WTC11 (cell line): ENCODE measurements at regions not wholly inside any gene's neighbourhood (a gene's known extent, or its start where the extent isn't known, plus 50 kb on each side); places are given as distances from the start of the nearest gene placed in this dataset.

Experiments used
- ATAC-seq: fragments of 200-7000 bp; cut with Tn5 transposase; 2 replicates; pipeline ENCODE4 v1.10.0; 2021; ENCODE audit warnings: mild to moderate bottlenecking, moderate library complexity
- CTCF ChIA-PET: fragments of 300-600 bp; sonication (Branson Sonifier 250); formaldehyde crosslinking; loops from one replicate; lab custom pipeline; 2021; ENCODE audit warnings: antibody characterized with exemption; lab: Charles Lee
- POLR2A ChIA-PET: fragments of 350-600 bp; sonication (Branson Sonifier 250); formaldehyde crosslinking; loops from one replicate; lab custom pipeline; 2021; ENCODE audit warnings: antibody characterized with exemption; lab: Charles Lee
- DNase-seq: peaks from one replicate; pipeline ENCODE4 v3.0.0; 2021; ENCODE audit warnings: low spot score
- H3K27ac Mint-ChIP-seq: 2 replicates; pipeline ENCODE4 v1.8.0; 2021; ENCODE audit warnings: mixed read lengths
- H3K27me3 Mint-ChIP-seq: 2 replicates; pipeline ENCODE4 v1.8.0; 2021; ENCODE audit warnings: low read depth, mild to moderate bottlenecking, moderate library complexity, mixed read lengths
- H3K36me3 Mint-ChIP-seq: 2 replicates; pipeline ENCODE4 v1.8.0; 2021; ENCODE audit warnings: mixed read lengths
- H3K4me1 Mint-ChIP-seq: 2 replicates; pipeline ENCODE4 v1.8.0; 2022; ENCODE audit warnings: mixed read lengths
- H3K4me3 Mint-ChIP-seq: 2 replicates; pipeline ENCODE4 v1.8.0; 2021; ENCODE audit warnings: mild to moderate bottlenecking, moderate library complexity, mixed read lengths
- H3K9me3 Mint-ChIP-seq: 2 replicates; pipeline ENCODE4 v1.8.0; 2021; ENCODE audit warnings: mixed read lengths
- ESRRA ChIP-seq: sonication (generic); formaldehyde crosslinking; IDR thresholded peaks from 2 replicates; pipeline ENCODE4 v1.8.1; 2022; ENCODE audit warnings: mild to moderate bottlenecking, missing genetic modification reagents, borderline replicate concordance
- FOXK1 ChIP-seq: sonication (generic); formaldehyde crosslinking; IDR thresholded peaks from 2 replicates; pipeline ENCODE4 v1.8.0; 2022; ENCODE audit warnings: mild to moderate bottlenecking, moderate library complexity, missing genetic modification reagents
- HMGA2 ChIP-seq: fragments of 250-450 bp; sonication (Bioruptor Pico); IDR thresholded peaks from 2 replicates; pipeline ENCODE4 v1.4.0; 2021; ENCODE audit warnings: mild to moderate bottlenecking, moderate library complexity
- MXD4 ChIP-seq: fragments of 250-450 bp; sonication (Bioruptor Pico); IDR thresholded peaks from 2 replicates; pipeline ENCODE4 v1.8.0; 2021; ENCODE audit warnings: mild to moderate bottlenecking, moderate library complexity, borderline replicate concordance
- NFE2L1 ChIP-seq: sonication (generic); formaldehyde crosslinking; IDR thresholded peaks from 2 replicates; pipeline ENCODE4 v1.8.1; 2023; ENCODE audit warnings: missing genetic modification reagents
- NFYB ChIP-seq: sonication (generic); formaldehyde crosslinking; conservative IDR thresholded peaks from 2 replicates; pipeline ENCODE4 v1.8.0; 2022; ENCODE audit warnings: low read depth, missing genetic modification reagents
- NR1H2 ChIP-seq: sonication (generic); formaldehyde crosslinking; IDR thresholded peaks from 2 replicates; pipeline ENCODE4 v1.9.0; 2021; ENCODE audit warnings: mild to moderate bottlenecking, moderate library complexity, missing genetic modification reagents
- NR3C1 ChIP-seq: sonication (generic); formaldehyde crosslinking; conservative IDR thresholded peaks from 2 replicates; pipeline ENCODE4 v1.8.1; 2023; ENCODE audit warnings: low read depth, mild to moderate bottlenecking, missing genetic modification reagents
- ZNF232 ChIP-seq: sonication (generic); formaldehyde crosslinking; IDR thresholded peaks from 2 replicates; pipeline ENCODE4 v1.8.0; 2022; ENCODE audit warnings: mild to moderate bottlenecking, missing genetic modification reagents
- ZNF263 ChIP-seq: sonication (generic); formaldehyde crosslinking; IDR thresholded peaks from 2 replicates; pipeline ENCODE4 v1.8.1; 2022; ENCODE audit warnings: low read depth, mild to moderate bottlenecking, moderate library complexity, missing genetic modification reagents
- TF ChIP-seq, protein P1 (sequence below): sonication (generic); formaldehyde crosslinking; IDR thresholded peaks from 2 replicates; pipeline ENCODE4 v1.8.0; 2023; ENCODE audit warnings: missing genetic modification reagents
- TF ChIP-seq, protein P2 (sequence below): fragments of 250-450 bp; sonication (Bioruptor Pico); IDR thresholded peaks from 2 replicates; pipeline ENCODE4 v2.1.2; 2022; ENCODE audit warnings: mild to moderate bottlenecking, moderate library complexity
- TF ChIP-seq, protein P3 (sequence below): sonication (generic); formaldehyde crosslinking; IDR thresholded peaks from 2 replicates; pipeline ENCODE4 v1.8.0; 2023; ENCODE audit warnings: missing genetic modification reagents, mild to moderate bottlenecking, borderline replicate concordance
- TF ChIP-seq, protein P4 (sequence below): fragments of 250-450 bp; sonication (Bioruptor Pico); conservative IDR thresholded peaks from 2 replicates; pipeline ENCODE4 v1.9.0; 2021; ENCODE audit warnings: mild to moderate bottlenecking
- TF ChIP-seq, protein P5 (sequence below): sonication (generic); formaldehyde crosslinking; IDR thresholded peaks from 2 replicates; pipeline ENCODE4 v1.8.1; 2023; ENCODE audit warnings: mild to moderate bottlenecking, moderate library complexity, missing genetic modification reagents
- TF ChIP-seq, protein P6 (sequence below): sonication (generic); formaldehyde crosslinking; IDR thresholded peaks from 2 replicates; pipeline ENCODE4 v1.8.1; 2023; ENCODE audit warnings: mild to moderate bottlenecking, missing genetic modification reagents, borderline replicate concordance

DNA sequence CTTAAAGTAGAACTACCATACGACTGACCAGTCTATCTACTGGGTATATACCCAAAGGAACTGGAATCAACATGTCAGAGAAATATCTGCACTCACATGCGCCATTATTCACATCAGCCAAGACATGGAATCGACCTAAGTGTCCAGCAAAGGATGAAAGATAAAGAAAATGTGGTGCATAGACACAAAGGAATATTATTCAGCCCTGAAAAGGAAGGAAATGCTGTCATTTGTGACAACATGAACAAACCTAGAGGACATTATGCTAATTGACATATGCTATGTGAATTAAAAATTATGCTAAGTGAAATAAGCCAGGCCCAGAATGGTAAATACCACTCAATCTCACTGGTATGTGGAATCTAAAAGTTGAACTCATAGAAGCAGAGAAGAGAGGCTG is 123.7 kb downstream of the KLF6 start (continued):
- TF ChIP-seq NR1H2, result no peak
- TF ChIP-seq MXD4 (CRISPR knock-in tag), result no peak
- no peak for TF ChIP-seq NR3C1 (CRISPR knock-in tag)

DNA sequence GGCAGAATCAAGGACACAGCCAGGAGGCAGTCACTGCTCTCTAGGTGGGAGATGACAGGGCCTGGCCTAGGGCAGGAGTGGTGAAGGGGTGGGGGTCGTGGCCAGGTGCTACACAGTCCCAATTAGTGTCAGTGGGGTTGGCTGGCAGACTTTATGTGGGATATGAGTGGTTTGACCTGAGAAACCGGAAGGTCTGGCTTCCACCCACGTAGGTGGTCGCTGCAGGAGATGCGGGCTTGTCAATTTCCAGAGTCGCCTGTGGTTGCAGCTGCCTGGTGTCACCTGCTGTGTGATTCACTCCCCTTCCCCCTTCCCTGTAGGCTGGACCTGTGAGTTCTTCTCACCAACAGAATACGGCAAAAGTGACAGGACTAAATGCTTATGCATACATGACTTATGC is 124.3 kb downstream of the KLF6 start:
- Mint-ChIP-seq H3K9me3 (peaks cover 22% of the 10 kb centered on the region), H3K27me3 (no peaks in the 10 kb centered on the region), H3K4me1 (peaks cover 12% of the 10 kb centered on the region), H3K4me3 (no peak overlapping the region), H3K36me3 (peaks cover 7% of the 10 kb centered on the region), H3K27ac (no peak overlapping the region)
- CTCF ChIA-PET, result interaction anchor here (0.5 kb wide), 1 partner anchor 25 kb away, joined by 4 read pairs; no protein-coding TSS in a partner anchor
- DNase-seq (no peak), ATAC-seq (no peak)
- no peak for TF ChIP-seq NFYB (CRISPR knock-in tag)
- TF ChIP-seq, protein P1, sequence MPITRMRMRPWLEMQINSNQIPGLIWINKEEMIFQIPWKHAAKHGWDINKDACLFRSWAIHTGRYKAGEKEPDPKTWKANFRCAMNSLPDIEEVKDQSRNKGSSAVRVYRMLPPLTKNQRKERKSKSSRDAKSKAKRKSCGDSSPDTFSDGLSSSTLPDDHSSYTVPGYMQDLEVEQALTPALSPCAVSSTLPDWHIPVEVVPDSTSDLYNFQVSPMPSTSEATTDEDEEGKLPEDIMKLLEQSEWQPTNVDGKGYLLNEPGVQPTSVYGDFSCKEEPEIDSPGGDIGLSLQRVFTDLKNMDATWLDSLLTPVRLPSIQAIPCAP (CRISPR knock-in tag), result no peak
- TF ChIP-seq ESRRA (CRISPR knock-in tag), result no peak
- TF ChIP-seq, protein P2, sequence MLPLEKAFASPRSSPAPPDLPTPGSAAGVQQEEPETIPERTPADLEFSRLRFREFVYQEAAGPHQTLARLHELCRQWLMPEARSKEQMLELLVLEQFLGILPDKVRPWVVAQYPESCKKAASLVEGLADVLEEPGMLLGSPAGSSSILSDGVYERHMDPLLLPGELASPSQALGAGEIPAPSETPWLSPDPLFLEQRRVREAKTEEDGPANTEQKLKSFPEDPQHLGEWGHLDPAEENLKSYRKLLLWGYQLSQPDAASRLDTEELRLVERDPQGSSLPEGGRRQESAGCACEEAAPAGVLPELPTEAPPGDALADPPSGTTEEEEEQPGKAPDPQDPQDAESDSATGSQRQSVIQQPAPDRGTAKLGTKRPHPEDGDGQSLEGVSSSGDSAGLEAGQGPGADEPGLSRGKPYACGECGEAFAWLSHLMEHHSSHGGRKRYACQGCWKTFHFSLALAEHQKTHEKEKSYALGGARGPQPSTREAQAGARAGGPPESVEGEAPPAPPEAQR (CRISPR knock-in tag), result no peak
- TF ChIP-seq, protein P3, sequence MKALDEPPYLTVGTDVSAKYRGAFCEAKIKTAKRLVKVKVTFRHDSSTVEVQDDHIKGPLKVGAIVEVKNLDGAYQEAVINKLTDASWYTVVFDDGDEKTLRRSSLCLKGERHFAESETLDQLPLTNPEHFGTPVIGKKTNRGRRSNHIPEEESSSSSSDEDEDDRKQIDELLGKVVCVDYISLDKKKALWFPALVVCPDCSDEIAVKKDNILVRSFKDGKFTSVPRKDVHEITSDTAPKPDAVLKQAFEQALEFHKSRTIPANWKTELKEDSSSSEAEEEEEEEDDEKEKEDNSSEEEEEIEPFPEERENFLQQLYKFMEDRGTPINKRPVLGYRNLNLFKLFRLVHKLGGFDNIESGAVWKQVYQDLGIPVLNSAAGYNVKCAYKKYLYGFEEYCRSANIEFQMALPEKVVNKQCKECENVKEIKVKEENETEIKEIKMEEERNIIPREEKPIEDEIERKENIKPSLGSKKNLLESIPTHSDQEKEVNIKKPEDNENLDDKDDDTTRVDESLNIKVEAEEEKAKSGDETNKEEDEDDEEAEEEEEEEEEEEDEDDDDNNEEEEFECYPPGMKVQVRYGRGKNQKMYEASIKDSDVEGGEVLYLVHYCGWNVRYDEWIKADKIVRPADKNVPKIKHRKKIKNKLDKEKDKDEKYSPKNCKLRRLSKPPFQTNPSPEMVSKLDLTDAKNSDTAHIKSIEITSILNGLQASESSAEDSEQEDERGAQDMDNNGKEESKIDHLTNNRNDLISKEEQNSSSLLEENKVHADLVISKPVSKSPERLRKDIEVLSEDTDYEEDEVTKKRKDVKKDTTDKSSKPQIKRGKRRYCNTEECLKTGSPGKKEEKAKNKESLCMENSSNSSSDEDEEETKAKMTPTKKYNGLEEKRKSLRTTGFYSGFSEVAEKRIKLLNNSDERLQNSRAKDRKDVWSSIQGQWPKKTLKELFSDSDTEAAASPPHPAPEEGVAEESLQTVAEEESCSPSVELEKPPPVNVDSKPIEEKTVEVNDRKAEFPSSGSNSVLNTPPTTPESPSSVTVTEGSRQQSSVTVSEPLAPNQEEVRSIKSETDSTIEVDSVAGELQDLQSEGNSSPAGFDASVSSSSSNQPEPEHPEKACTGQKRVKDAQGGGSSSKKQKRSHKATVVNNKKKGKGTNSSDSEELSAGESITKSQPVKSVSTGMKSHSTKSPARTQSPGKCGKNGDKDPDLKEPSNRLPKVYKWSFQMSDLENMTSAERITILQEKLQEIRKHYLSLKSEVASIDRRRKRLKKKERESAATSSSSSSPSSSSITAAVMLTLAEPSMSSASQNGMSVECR, result no peak
- no peak for TF ChIP-seq ZNF232 (CRISPR knock-in tag)
- TF ChIP-seq, protein P4, sequence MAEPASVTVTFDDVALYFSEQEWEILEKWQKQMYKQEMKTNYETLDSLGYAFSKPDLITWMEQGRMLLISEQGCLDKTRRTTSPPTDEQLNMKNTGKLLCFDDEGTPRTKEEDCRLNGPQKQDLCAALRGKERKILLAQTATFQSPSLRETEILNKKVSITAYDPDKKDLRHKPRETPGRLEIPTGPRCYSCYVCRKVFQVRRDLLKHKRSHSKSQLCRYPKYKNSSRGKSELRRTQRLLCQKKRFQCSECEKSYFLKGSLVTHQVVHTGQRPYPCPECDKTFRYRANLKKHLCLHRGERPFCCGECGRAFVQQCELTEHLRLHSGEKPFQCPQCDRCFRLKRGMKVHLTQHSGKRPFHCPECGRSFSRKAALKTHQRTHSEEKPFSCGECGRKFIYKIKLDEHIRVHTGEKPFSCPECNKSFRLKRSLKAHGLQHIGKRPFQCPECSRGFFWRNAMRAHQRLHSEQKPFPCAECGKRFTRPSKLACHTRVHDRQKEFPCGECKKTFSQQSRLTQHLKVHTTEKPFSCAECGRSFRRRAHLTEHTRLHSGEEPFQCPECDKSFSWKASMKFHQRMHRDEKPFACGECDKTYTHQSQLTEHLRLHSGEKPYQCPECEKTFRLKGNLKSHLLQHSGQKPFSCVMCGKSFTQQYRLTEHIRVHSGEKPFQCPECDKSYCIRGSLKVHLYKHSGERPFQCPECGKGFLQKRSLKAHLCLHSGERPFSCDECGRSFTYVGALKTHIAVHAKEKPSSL (CRISPR knock-in tag), result no peak
- TF ChIP-seq HMGA2 (CRISPR knock-in tag), result no peak
- TF ChIP-seq NFE2L1 (CRISPR knock-in tag), result no peak
- TF ChIP-seq, protein P5, sequence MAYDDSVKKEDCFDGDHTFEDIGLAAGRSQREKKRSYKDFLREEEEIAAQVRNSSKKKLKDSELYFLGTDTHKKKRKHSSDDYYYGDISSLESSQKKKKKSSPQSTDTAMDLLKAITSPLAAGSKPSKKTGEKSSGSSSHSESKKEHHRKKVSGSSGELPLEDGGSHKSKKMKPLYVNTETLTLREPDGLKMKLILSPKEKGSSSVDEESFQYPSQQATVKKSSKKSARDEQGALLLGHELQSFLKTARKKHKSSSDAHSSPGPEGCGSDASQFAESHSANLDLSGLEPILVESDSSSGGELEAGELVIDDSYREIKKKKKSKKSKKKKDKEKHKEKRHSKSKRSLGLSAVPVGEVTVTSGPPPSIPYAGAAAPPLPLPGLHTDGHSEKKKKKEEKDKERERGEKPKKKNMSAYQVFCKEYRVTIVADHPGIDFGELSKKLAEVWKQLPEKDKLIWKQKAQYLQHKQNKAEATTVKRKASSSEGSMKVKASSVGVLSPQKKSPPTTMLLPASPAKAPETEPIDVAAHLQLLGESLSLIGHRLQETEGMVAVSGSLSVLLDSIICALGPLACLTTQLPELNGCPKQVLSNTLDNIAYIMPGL (CRISPR knock-in tag), result no peak
- no peak for TF ChIP-seq FOXK1
- TF ChIP-seq, protein P6, sequence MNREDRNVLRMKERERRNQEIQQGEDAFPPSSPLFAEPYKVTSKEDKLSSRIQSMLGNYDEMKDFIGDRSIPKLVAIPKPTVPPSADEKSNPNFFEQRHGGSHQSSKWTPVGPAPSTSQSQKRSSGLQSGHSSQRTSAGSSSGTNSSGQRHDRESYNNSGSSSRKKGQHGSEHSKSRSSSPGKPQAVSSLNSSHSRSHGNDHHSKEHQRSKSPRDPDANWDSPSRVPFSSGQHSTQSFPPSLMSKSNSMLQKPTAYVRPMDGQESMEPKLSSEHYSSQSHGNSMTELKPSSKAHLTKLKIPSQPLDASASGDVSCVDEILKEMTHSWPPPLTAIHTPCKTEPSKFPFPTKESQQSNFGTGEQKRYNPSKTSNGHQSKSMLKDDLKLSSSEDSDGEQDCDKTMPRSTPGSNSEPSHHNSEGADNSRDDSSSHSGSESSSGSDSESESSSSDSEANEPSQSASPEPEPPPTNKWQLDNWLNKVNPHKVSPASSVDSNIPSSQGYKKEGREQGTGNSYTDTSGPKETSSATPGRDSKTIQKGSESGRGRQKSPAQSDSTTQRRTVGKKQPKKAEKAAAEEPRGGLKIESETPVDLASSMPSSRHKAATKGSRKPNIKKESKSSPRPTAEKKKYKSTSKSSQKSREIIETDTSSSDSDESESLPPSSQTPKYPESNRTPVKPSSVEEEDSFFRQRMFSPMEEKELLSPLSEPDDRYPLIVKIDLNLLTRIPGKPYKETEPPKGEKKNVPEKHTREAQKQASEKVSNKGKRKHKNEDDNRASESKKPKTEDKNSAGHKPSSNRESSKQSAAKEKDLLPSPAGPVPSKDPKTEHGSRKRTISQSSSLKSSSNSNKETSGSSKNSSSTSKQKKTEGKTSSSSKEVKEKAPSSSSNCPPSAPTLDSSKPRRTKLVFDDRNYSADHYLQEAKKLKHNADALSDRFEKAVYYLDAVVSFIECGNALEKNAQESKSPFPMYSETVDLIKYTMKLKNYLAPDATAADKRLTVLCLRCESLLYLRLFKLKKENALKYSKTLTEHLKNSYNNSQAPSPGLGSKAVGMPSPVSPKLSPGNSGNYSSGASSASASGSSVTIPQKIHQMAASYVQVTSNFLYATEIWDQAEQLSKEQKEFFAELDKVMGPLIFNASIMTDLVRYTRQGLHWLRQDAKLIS (CRISPR knock-in tag), result no peak
- no peak for TF ChIP-seq ZNF263
- TF ChIP-seq NR3C1 (CRISPR knock-in tag), result no peak
- POLR2A ChIA-PET, result no interaction called here
